Uterus (tissue), 2 donors: ENCODE measurements at regions not wholly inside any gene's neighbourhood (a gene's known extent, or its start where the extent isn't known, plus 50 kb on each side); places are given as distances from the start of the nearest gene placed in this dataset.

Experiments used
- CTCF ChIP-seq, 4 experiments: fragments of 200-600 bp in 2 of 4; fragments of 450-650 bp in 2 of 4; sonication (generic) in 2 of 4; IDR thresholded peaks; one replicate each; pipeline ENCODE4 v1.5.1; 2016 to 2019; ENCODE audit warnings: antibody characterized with exemption in 4 of 4, mild to moderate bottlenecking in 2 of 4, moderate library complexity in 1 of 4
- POLR2A ChIP-seq, 2 donors: fragments of 450-650 bp; IDR thresholded peaks; one replicate each; pipeline ENCODE4 v1.6.1; 2016; ENCODE audit warnings: antibody characterized with exemption in 2 of 2, mild to moderate bottlenecking in 1 of 2, moderate library complexity in 1 of 2

DNA sequence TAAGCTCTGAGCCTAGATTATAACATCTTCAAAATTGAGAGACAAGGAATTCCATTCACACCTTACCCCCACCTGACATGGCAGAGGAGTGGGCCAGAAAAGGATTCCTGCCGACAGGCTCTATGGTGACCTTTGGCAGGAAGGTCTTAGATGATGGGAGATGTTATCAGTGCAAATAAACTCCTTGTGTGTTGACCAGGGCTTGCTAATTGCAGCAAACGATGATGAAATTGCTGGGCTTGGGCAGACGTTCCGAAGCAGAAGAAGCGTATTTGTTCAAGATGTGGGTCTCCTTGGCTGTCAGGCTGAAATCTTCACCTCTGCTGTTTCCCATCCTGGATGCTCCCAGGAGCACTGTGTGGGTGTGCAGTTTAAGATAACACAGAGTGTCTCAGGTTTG lies 183.7 kb upstream of the CADM1 start:
- TF ChIP-seq POLR2A (IDR thresholded peaks at IDR 0.05) (no peak), CTCF (IDR thresholded peaks at IDR 0.05) (no peak)
